ENCODE measurements at regions not wholly inside any gene's neighbourhood (a gene's known extent, or its start where the extent isn't known, plus 50 kb on each side); places are given as distances from the start of the nearest gene placed in this dataset.
"Not testable (repeated sequence)": the region's sequence is repeated elsewhere in the genome, so short reads cannot be mapped to it uniquely, and the experiment has no call there.

DNA sequence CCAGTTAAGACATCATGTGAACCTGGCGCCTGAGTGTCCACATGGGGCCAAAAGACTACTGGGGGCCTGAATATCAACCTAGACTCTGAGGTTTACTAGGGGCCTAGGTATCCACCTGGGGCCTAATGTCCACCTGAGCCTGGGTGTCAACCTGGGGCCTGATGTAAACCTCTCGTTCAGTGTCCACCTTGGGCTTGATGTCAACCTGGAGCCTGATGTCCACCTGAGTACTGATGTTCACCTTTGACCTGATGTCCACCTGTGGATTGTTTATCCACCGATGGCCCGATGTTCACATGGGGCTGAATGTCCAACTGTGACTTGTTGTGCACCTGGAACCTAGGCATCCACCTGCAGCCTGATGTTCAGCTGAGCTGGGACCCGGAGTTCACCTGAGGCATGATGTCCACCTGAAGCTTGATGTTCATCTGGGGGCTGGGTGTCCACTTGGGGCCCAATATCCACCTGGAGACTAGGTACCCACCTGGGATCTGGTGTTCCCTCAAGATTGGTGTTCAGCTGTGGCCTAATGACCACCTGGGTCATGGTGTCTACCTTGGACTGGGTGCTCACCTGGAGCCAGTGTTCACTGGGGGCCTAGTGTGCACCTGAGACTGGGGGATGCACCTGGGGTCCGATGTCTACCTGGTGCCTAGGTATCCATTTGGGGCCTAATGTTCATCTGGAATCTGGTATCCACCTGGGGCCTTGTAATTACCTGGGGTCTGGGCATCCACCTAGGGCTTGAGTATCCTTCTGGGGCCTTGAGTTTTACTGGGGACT lies 194.2 kb downstream of the POTEM start:
- 63% methylated on average over 6 of the region's 6 CpGs for WGBS (ENCODE audit: missing lambda C conversion rate)
- FAIRE-seq; ATAC-seq; DNase-seq (ENCODE audit: low read depth in 1 of 2, low spot score in 1 of 2); H3K4me3 ChIP-seq; H3K4me1 ChIP-seq; CTCF ChIA-PET; POLR2A ChIA-PET; H3K4me2 ChIP-seq; H3K9me3 ChIP-seq; H3K27ac ChIP-seq: not testable (repeated sequence)

DNA sequence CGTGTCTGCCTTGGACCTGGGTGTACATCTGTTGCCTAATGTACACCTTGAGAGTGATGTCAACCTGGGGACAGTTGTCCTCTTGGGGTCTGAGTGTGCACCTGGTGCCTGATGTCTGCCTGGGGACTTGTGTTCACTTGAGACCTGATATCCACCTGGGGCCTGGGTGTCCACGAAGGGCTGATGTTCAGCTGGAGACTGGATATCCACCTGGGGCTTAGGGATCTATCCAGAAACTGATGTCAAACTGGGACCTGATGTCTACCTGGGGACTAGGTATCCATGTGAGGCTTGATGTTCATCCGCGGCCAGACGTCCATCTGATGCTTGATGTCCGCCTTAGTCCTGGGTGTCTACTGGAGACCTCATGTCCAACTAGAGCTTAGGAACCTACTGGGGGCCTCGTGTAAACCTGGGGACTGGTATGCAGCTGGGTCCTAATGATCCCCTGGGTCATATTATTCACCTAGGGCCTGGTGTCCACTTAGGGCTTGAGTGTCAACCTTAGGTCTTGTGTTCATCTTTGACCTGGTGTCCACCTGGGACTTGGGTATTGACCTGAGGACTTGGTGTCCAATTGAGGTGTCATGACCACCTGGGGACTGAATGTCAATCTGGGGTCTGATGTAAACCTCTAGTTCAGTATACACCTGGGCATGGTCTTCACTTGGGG lies 194.9 kb downstream of the POTEM start:
- H3K9me3 ChIP-seq; CTCF ChIA-PET; DNase-seq (ENCODE audit: low read depth in 1 of 2, low spot score in 1 of 2); POLR2A ChIA-PET; FAIRE-seq; H3K4me3 ChIP-seq; ATAC-seq; H3K4me1 ChIP-seq; H3K27ac ChIP-seq; H3K4me2 ChIP-seq: not testable (repeated sequence)
- 46% methylated on average over 7 of the region's 7 CpGs for WGBS (ENCODE audit: missing lambda C conversion rate)

DNA sequence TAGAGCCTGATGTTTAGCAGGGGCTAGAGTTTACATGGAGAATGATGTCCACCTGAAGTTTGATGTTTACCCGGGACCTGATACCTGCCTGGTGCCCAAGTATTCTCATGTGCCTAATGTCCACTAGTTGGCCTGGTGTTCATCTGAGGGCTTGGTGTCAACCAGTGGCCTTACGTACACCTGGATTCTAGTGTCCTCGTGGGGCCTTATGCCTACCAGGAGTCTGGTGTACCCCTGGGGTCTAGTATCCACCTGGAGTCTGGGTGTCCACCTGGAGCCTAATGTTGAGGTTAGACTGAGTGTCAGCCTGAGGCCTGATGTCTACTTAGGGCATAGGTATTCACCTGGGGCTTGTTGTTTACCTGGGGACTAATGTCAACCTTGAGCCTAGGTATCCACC lies 195.7 kb downstream of the POTEM start:
- H3K4me3 ChIP-seq; DNase-seq (ENCODE audit: low read depth in 1 of 2, low spot score in 1 of 2); H3K4me2 ChIP-seq; H3K27ac ChIP-seq; H3K9me3 ChIP-seq; H3K4me1 ChIP-seq; ATAC-seq; CTCF ChIA-PET; POLR2A ChIA-PET; FAIRE-seq: not testable (repeated sequence)
- 49% methylated on average over 2 of the region's 3 CpGs for WGBS (ENCODE audit: missing lambda C conversion rate)

DNA sequence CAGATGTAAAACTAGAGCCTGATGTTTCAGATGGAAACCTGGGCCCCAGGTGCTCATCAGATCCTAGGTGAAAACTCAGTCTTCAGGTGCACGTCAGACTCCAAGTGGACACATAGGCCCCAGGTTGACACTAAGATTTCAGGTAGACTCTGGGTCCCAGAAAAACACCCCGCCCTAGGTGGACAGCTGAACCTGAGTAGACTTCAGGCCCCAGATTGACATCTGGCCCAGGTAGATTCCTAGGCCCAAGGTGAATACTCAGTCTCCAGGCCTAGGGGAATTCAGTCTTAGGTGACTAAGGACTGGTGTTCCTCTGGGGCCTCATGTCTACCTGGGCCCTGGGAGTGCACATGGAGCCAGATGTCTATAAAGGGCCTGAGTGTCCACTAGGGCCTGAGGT lies 196.7 kb downstream of the POTEM start:
- CTCF ChIA-PET = not testable (repeated sequence)

DNA sequence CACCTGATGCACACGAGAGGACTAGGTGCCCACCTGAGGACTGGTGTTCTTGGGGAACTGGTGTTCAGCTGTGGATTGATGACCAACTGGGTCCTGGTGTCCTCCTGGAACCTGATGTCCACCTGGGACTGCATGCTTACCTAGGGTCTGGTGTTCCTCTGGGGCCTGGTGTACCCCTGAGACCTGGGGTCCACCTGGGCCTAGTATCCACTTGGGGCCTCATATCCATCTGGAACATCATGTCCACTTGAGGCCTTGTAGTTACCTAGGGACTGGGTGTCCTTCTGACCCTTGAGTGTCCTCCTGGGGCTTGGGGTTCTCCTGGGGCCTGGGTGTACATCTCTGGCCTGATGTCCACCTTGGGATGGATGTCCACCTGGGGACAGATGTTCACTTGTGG lies 197.2 kb downstream of the POTEM start:
- CTCF ChIA-PET; POLR2A ChIA-PET; H3K4me1 ChIP-seq; FAIRE-seq; ATAC-seq; H3K27ac ChIP-seq; H3K4me2 ChIP-seq; H3K4me3 ChIP-seq; H3K9me3 ChIP-seq; DNase-seq (ENCODE audit: low read depth in 1 of 2, low spot score in 1 of 2): not testable (repeated sequence)
- WGBS (ENCODE audit: missing lambda C conversion rate) = no CpG with 5 or more reads among the region's 1 CpG

More for the DNA sequence above, 196.7 kb downstream of the POTEM start:
- ATAC-seq; DNase-seq (ENCODE audit: low read depth in 1 of 2, low spot score in 1 of 2); H3K4me1 ChIP-seq; H3K4me3 ChIP-seq; POLR2A ChIA-PET; H3K4me2 ChIP-seq; FAIRE-seq; H3K27ac ChIP-seq; H3K9me3 ChIP-seq: not testable (repeated sequence)
- WGBS (ENCODE audit: missing lambda C conversion rate) = 63% methylated on average over 2 of the region's 2 CpGs

DNA sequence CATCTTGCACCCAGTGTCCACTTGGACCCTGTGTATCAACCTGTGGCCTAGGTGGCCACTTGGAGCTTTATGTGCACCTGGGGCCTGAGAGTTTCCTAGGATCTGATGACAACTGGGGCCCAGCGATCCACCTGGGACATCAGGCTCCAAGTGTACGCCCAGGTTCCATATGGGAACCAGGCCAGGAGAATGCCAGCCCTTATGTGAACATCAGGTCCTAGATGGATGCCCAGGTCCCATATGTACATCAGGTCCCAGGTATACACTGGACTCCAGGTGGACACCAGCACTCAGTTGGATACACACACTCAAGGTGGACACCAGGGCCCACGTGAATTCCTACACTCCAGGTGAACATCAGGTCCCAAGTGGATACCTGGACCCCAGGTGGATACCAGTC lies 198.8 kb downstream of the POTEM start:
- CTCF ChIA-PET; H3K27ac ChIP-seq; H3K4me3 ChIP-seq; FAIRE-seq; ATAC-seq; H3K4me2 ChIP-seq; H3K9me3 ChIP-seq; H3K4me1 ChIP-seq; DNase-seq (ENCODE audit: low read depth in 1 of 2, low spot score in 1 of 2); POLR2A ChIA-PET: not testable (repeated sequence)
- WGBS (ENCODE audit: missing lambda C conversion rate) = 83% methylated on average over 2 of the region's 3 CpGs

DNA sequence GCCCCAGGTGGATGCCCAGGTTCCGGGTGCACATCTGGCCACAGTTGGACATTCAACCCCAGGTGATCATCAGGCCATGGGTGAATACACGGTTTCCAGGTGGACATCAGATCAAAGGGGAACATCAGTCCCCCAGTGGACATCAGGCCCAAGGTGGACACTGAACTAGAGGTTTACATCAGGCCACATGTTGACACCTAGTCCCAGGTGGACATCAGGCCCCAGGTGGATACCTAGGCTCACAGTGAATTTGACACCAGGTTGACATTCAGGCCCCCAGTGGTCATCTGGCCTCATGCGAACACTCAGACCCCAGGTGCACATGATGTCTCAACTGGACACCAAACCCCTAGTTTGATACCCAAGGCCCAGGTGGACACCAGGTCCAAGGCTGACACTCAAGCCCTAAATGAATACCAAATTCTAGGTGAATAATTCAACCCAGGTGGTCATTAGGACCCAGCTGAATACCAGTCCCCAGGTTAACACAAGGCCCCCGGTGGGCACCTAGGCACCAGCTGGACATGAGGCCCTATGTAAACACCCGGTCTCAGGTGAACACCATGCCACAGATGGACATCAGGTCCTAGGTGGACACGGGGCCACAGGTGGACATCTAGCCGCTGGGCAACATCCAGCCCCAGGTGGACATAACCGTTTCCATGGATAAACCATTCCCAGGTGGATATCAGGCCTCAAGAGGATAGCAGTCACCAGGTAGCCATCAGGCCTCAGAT lies 200.4 kb downstream of the POTEM start:
- POLR2A ChIA-PET; H3K27ac ChIP-seq; H3K4me2 ChIP-seq; CTCF ChIA-PET; H3K4me3 ChIP-seq; FAIRE-seq; DNase-seq (ENCODE audit: low read depth in 1 of 2, low spot score in 1 of 2); H3K9me3 ChIP-seq; H3K4me1 ChIP-seq; ATAC-seq: not testable (repeated sequence)
- WGBS (ENCODE audit: missing lambda C conversion rate) = 65% methylated on average over 8 of the region's 8 CpGs

DNA sequence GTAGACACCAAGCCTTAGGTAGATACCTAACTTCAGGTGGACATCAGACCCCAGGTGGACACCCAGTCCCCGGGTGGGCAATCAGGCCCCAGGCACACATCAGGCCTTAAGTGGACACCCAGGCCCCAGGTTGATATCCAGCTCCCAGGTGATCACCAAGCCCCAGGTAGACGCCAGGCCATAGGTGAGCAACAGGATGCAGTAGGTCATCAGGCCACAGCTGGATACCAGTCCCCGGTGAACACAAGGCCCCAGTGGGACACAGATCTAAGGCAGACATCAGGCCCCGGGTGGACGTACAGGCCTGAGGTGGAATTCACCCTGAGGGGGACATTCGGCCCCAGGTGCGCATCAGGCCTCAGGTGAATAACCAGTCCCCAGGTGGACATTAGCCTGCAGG lies 201.0 kb downstream of the POTEM start:
- POLR2A ChIA-PET; H3K4me2 ChIP-seq; H3K27ac ChIP-seq; H3K9me3 ChIP-seq; CTCF ChIA-PET; H3K4me1 ChIP-seq; DNase-seq (ENCODE audit: low read depth in 1 of 2, low spot score in 1 of 2); ATAC-seq; FAIRE-seq; H3K4me3 ChIP-seq: not testable (repeated sequence)
- 72% methylated on average over 7 of the region's 7 CpGs for WGBS (ENCODE audit: missing lambda C conversion rate)

DNA sequence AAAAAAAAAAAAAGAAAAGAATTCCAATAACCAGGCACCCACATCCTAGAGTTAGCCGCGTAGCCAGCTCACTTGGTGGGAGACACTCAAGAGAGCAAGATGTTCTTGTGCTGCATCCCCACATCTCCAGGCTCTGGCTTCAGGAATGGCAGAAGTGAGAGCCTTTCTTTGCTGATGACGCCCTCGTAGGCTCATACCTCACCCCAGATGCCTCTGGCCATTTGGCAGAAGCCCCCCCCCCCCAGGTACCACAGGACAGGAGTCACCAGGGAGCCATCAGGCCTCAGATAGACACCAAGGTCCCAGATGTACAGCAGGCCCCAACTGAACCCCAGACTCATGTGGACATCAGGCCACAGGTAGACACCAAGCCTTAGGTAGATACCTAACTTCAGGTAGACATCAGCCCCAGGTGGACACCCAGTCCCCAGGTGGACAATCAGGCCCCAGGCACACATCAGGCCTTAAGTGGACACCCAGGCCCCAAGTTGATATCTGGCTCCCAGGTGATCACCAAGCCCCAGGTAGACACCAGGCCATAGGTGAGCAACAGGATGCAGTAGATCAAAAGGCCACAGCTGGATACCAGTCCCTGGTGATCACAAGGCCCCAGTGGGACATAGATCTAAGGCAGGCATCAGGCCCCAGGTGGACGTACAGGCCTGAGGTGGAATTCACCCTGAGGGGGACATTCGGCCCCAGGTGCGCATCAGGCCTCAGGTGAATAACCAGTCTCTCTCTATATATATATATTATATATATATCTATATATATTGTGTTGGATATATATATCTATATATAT lies 202.5 kb downstream of the POTEM start:
- CTCF ChIA-PET; FAIRE-seq; H3K9me3 ChIP-seq; ATAC-seq; POLR2A ChIA-PET; H3K4me3 ChIP-seq; H3K4me1 ChIP-seq; H3K27ac ChIP-seq; H3K4me2 ChIP-seq; DNase-seq (ENCODE audit: low read depth in 1 of 2, low spot score in 1 of 2): not testable (repeated sequence)
- WGBS (ENCODE audit: missing lambda C conversion rate) = 61% methylated on average over 7 of the region's 7 CpGs

DNA sequence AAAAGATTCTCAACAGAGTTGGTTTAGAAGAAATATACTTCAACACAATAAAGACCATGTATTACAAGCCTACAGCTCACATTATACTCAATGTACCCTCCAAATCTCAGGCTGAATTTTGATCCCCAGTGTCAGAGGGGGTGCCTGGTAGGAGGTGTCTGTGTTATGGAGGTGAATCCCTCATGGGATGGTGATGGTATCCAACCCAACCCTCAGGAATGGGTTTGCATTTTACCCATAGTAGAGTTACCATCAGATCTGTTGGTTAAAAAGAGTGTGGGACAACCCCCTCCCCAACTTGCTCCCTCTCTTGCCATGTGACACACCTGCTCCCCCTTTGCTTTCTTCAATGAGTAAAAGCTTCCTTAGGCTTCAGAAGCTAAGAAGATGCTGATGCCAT lies 205.5 kb downstream of the POTEM start:
- POLR2A ChIA-PET, CTCF ChIA-PET: not testable (repeated sequence)

DNA sequence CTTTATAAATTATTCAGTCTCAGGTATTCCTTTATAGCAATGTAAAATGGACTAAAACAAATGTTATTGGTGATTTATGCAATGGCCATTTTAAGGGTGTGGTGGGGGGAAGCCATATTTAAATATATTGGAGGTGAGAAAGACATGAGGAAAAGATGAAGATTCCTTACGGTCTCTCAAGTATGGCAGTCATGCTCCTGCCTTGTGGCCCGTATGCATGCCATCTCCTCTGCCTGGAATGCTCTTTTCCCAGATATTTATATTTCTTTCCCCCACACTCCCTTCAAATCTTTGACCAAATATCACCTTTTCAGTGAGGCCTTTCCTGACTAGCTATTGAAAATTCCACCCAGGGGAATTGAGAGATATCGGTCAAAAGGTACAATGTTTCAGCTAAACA lies 206.0 kb downstream of the POTEM start:
- FAIRE-seq; H3K4me2 ChIP-seq; CTCF ChIA-PET; H3K4me1 ChIP-seq; H3K4me3 ChIP-seq; POLR2A ChIA-PET; H3K9me3 ChIP-seq; H3K27ac ChIP-seq; DNase-seq (ENCODE audit: low read depth in 1 of 2, low spot score in 1 of 2); ATAC-seq: not testable (repeated sequence)
- WGBS (ENCODE audit: missing lambda C conversion rate) = 31% methylated on average over 3 of the region's 3 CpGs

More for the DNA sequence above, 205.5 kb downstream of the POTEM start:
- DNase-seq (ENCODE audit: low read depth in 1 of 2, low spot score in 1 of 2); H3K4me3 ChIP-seq; H3K4me1 ChIP-seq; ATAC-seq; H3K9me3 ChIP-seq; H3K4me2 ChIP-seq; H3K27ac ChIP-seq; FAIRE-seq: not testable (repeated sequence)

Measured in A549 (cell line).